ENCODE measurements at regions not wholly inside any gene's neighbourhood (a gene's known extent, or its start where the extent isn't known, plus 50 kb on each side); places are given as distances from the start of the nearest gene placed in this dataset.

GRCh38 chr7:155942226-155942950 lies 130.1 kb upstream of the SHH start:
- intact Hi-C loops (cut with micrococcal nuclease), result no loop called here
- no TSS peak for BruUV-seq (replicated peaks)
- Mint-ChIP-seq H3K4me1 (ENCODE audit: insufficient read depth, unreplicated experiment) (peaks cover 11% of the 10 kb centered on the region), H3K4me3 (ENCODE audit: unreplicated experiment) (no peak overlapping the region), H3K27ac (ENCODE audit: low read depth, unreplicated experiment) (no peak overlapping the region), H3K9me3 (ENCODE audit: unreplicated experiment) (peaks cover 21% of the 10 kb centered on the region), H3K36me3 (ENCODE audit: insufficient read depth, unreplicated experiment) (peaks cover 12% of the 10 kb centered on the region), H3K27me3 (ENCODE audit: insufficient read depth, unreplicated experiment) (peaks cover 65% of the 10 kb centered on the region)
- ChIA-PET CTCF (interaction anchor here (0.5 to 0.6 kb wide), 2 partner anchors 214 to 724 kb away, joined by 3 read pairs; no protein-coding TSS in a partner anchor), POLR2A (no interaction called here)
- TF ChIP-seq CTCF (IDR thresholded peaks at IDR 0.05; ENCODE audit: unreplicated experiment), result no peak
- DNase-seq (ENCODE audit: unreplicated experiment), result no peak

GRCh38 chr7:155941688-155942087 lies 129.4 kb upstream of the SHH start:
- no peak for DNase-seq (ENCODE audit: unreplicated experiment)
- peaks cover 21% of the 10 kb centered on the region for H3K9me3 Mint-ChIP-seq (ENCODE audit: unreplicated experiment)
- H3K4me3 Mint-ChIP-seq (ENCODE audit: unreplicated experiment), result no peak overlapping the region
- peaks cover 10% of the 10 kb centered on the region for H3K36me3 Mint-ChIP-seq (ENCODE audit: insufficient read depth, unreplicated experiment)
- H3K27me3 Mint-ChIP-seq (ENCODE audit: insufficient read depth, unreplicated experiment), result peaks cover 66% of the 10 kb centered on the region
- intact Hi-C loops (cut with micrococcal nuclease), result no loop called here
- no peak for TF ChIP-seq CTCF (IDR thresholded peaks at IDR 0.05; ENCODE audit: unreplicated experiment)
- H3K4me1 Mint-ChIP-seq (ENCODE audit: insufficient read depth, unreplicated experiment), result peaks cover 4% of the 10 kb centered on the region
- BruUV-seq (replicated peaks), result no TSS peak
- ChIA-PET CTCF (no interaction called here), POLR2A (interaction anchor here (0.6 kb wide), 1 partner anchor 416 kb away, joined by 3 read pairs; no protein-coding TSS in a partner anchor)
- H3K27ac Mint-ChIP-seq (ENCODE audit: low read depth, unreplicated experiment), result no peak overlapping the region

GRCh38 chr7:155939350-155939749 lies 127.1 kb upstream of the SHH start:
- H3K27me3 Mint-ChIP-seq (ENCODE audit: insufficient read depth, unreplicated experiment), result peaks cover 83% of the 10 kb centered on the region
- H3K36me3 Mint-ChIP-seq (ENCODE audit: insufficient read depth, unreplicated experiment), result peaks cover 5% of the 10 kb centered on the region
- peaks cover 21% of the 10 kb centered on the region for H3K9me3 Mint-ChIP-seq (ENCODE audit: unreplicated experiment)
- no TSS peak for BruUV-seq (replicated peaks)
- intact Hi-C loops (cut with micrococcal nuclease), result no loop called here
- POLR2A ChIA-PET, result no interaction called here
- no peak for TF ChIP-seq CTCF (IDR thresholded peaks at IDR 0.05; ENCODE audit: unreplicated experiment)
- DNase-seq (ENCODE audit: unreplicated experiment), result no peak
- CTCF ChIA-PET, result no interaction called here
- H3K4me3 Mint-ChIP-seq (ENCODE audit: unreplicated experiment), result no peak overlapping the region
- H3K27ac Mint-ChIP-seq (ENCODE audit: low read depth, unreplicated experiment), result no peak overlapping the region
- no peaks in the 10 kb centered on the region for H3K4me1 Mint-ChIP-seq (ENCODE audit: insufficient read depth, unreplicated experiment)

GRCh38 chr7:155938129-155938528 lies 125.9 kb upstream of the SHH start:
- peaks cover 21% of the 10 kb centered on the region for H3K9me3 Mint-ChIP-seq (ENCODE audit: unreplicated experiment)
- H3K27me3 Mint-ChIP-seq (ENCODE audit: insufficient read depth, unreplicated experiment), result peaks cover 86% of the 10 kb centered on the region
- H3K36me3 Mint-ChIP-seq (ENCODE audit: insufficient read depth, unreplicated experiment), result peaks cover 5% of the 10 kb centered on the region
- H3K4me1 Mint-ChIP-seq (ENCODE audit: insufficient read depth, unreplicated experiment), result no peaks in the 10 kb centered on the region
- no peak overlapping the region for H3K4me3 Mint-ChIP-seq (ENCODE audit: unreplicated experiment)
- DNase-seq (ENCODE audit: unreplicated experiment), result no peak
- ChIA-PET CTCF (interaction anchor here (0.6 to 0.7 kb wide), 2 partner anchors 395 to 825 kb away, joined by 4 to 5 read pairs; no protein-coding TSS in a partner anchor), POLR2A (interaction anchor here (0.9 kb wide), 1 partner anchor 19 kb away, joined by 3 read pairs; no protein-coding TSS in a partner anchor)
- no TSS peak for BruUV-seq (replicated peaks)
- intact Hi-C loops (cut with micrococcal nuclease), result no loop called here
- no peak for TF ChIP-seq CTCF (IDR thresholded peaks at IDR 0.05; ENCODE audit: unreplicated experiment)
- H3K27ac Mint-ChIP-seq (ENCODE audit: low read depth, unreplicated experiment), result no peak overlapping the region

All from MCF 10A (cell line).